DOHH2 (cell line): ENCODE measurements at regions not wholly inside any gene's neighbourhood (a gene's known extent, or its start where the extent isn't known, plus 50 kb on each side); places are given as distances from the start of the nearest gene placed in this dataset.

Source experiments
- H3F3A ChIP-seq: fragments of 200-600 bp; sonication (generic), shearing (Covaris generic); 2 replicates; pipeline ENCODE4 v1.6.0; 2016; ENCODE audit warnings: antibody characterized with exemption, mild to moderate bottlenecking; ENCODE audit not compliant: control insufficient read depth, insufficient read depth
- H3K27ac ChIP-seq: fragments of 200-600 bp; sonication (generic); 2 replicates; pipeline ENCODE4 v1.5.1; 2014; ENCODE audit warnings: low read depth, mild to moderate bottlenecking, low read length, moderate library complexity
- H3K27me3 ChIP-seq: fragments of 200-600 bp; sonication (generic); 2 replicates; pipeline ENCODE4 v1.6.1; 2014; ENCODE audit warnings: mild to moderate bottlenecking, low read length, mixed read lengths; ENCODE audit not compliant: control insufficient read depth
- H3K36me3 ChIP-seq: fragments of 200-600 bp; sonication (generic); 2 replicates; pipeline ENCODE4 v1.6.1; 2014; ENCODE audit warnings: mild to moderate bottlenecking, low read length, moderate library complexity, mixed read lengths; ENCODE audit not compliant: control insufficient read depth
- H3K4me1 ChIP-seq: fragments of 200-600 bp; sonication (generic); 2 replicates; pipeline ENCODE4 v1.6.1; 2014; ENCODE audit warnings: mild to moderate bottlenecking, low read length, mixed read lengths; ENCODE audit not compliant: control insufficient read depth
- H3K4me2 ChIP-seq: fragments of 200-600 bp; sonication (generic); 2 replicates; pipeline ENCODE4 v1.6.0; 2014; ENCODE audit warnings: mild to moderate bottlenecking, low read length, moderate library complexity
- H3K4me3 ChIP-seq: fragments of 200-600 bp; sonication (generic); 2 replicates; pipeline ENCODE4 v1.5.1; 2014; ENCODE audit warnings: mild to moderate bottlenecking, low read length, mixed read lengths
- H3K79me2 ChIP-seq: fragments of 200-600 bp; sonication (generic); 2 replicates; pipeline ENCODE4 v1.6.1; 2014; ENCODE audit warnings: mild to moderate bottlenecking, low read length, mixed read lengths; ENCODE audit not compliant: control insufficient read depth
- H3K9me2 ChIP-seq: fragments of 200-600 bp; sonication (generic); replicated peaks from 2 replicates; pipeline ENCODE4 v1.6.1; 2014; ENCODE audit warnings: mild to moderate bottlenecking, low read length, mixed read lengths; ENCODE audit not compliant: control insufficient read depth
- H3K9me3 ChIP-seq: fragments of 200-600 bp; sonication (generic); 2 replicates; pipeline ENCODE4 v1.6.1; 2014; ENCODE audit warnings: antibody characterized with exemption, low read length, mixed read lengths; ENCODE audit not compliant: control insufficient read depth, insufficient read depth
- H4K20me1 ChIP-seq: fragments of 200-600 bp; sonication (generic); 2 replicates; pipeline ENCODE4 v1.6.0; 2014; ENCODE audit warnings: low read depth, mild to moderate bottlenecking, antibody characterized with exemption, low read length, moderate library complexity; ENCODE audit not compliant: control insufficient read depth, insufficient read depth
- EZH2phosphoT487 ChIP-seq: fragments of 200-600 bp; sonication (generic); IDR thresholded peaks from 2 replicates; pipeline ENCODE4 v1.6.1; 2017; ENCODE audit warnings: borderline replicate concordance, mild to moderate bottlenecking, antibody characterized with exemption, low read length, moderate library complexity, mixed read lengths
- TF ChIP-seq, protein P1 (sequence below): fragments of 200-600 bp; sonication (generic); IDR thresholded peaks from one replicate; pipeline ENCODE4 v1.5.1; 2014; ENCODE audit warnings: antibody characterized with exemption, mild to moderate bottlenecking, low read depth, low read length; ENCODE audit not compliant: poor library complexity, severe bottlenecking

DNA sequence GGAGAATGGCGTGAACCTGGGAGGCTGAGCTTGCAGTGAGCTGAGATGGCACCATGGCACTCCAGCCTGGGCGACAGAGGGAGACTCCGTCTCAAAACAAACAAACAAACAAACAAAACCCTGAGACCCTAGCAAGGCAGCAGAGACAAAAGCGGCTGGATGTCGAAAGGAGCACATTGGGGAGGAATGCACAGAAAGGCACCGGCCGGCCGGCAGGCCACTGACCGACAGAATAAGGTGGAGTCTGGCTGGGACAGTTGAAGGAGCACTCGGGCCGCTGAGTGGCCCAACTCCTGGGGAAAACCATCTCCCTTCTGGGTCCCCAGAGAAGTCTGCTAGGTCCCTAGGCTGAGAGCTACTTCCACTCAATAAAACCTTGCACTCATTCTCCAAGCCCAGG lies 256.2 kb downstream of the KIF21A start:
- Histone ChIP-seq H3K9me3 (no peaks in the 10 kb centered on the region), H3K79me2 (no peaks in the 10 kb centered on the region), H3K36me3 (no peaks in the 10 kb centered on the region), H3K4me2 (no peak overlapping the region), H3K4me3 (no peak overlapping the region), H3K27me3 (no peaks in the 10 kb centered on the region), H3F3A (no peaks in the 10 kb centered on the region), H3K9me2 (no peaks in the 10 kb centered on the region), H3K27ac (no peak overlapping the region), H3K4me1 (no peaks in the 10 kb centered on the region), H4K20me1 (no peaks in the 10 kb centered on the region)
- no peak for TF ChIP-seq EZH2phosphoT487
- TF ChIP-seq, protein P1, sequence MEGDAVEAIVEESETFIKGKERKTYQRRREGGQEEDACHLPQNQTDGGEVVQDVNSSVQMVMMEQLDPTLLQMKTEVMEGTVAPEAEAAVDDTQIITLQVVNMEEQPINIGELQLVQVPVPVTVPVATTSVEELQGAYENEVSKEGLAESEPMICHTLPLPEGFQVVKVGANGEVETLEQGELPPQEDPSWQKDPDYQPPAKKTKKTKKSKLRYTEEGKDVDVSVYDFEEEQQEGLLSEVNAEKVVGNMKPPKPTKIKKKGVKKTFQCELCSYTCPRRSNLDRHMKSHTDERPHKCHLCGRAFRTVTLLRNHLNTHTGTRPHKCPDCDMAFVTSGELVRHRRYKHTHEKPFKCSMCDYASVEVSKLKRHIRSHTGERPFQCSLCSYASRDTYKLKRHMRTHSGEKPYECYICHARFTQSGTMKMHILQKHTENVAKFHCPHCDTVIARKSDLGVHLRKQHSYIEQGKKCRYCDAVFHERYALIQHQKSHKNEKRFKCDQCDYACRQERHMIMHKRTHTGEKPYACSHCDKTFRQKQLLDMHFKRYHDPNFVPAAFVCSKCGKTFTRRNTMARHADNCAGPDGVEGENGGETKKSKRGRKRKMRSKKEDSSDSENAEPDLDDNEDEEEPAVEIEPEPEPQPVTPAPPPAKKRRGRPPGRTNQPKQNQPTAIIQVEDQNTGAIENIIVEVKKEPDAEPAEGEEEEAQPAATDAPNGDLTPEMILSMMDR: no peak

DNA sequence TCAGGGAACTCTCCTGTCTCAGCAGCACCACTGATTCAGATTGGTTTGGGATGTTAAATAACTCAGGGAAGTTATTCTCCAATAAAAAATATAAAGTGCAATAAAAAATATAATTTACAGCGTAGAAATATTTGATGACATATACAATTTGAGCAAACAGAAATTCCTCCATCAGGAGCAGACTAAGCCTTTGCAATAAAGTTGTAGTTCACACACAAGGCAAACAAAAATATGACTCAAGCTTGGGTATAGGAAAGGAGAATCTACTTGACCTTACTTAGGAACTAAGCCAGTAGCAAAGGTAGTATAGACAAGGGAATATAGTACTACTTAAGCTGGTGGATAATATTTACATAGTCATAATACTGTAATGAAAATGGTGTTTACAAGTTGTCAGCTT lies 264.1 kb downstream of the KIF21A start:
- no peak overlapping the region for H3K4me3 ChIP-seq
- H3K9me3 ChIP-seq: no peaks in the 10 kb centered on the region
- H3K27me3 ChIP-seq: no peaks in the 10 kb centered on the region
- H3K79me2 ChIP-seq: no peaks in the 10 kb centered on the region
- H3K36me3 ChIP-seq: no peaks in the 10 kb centered on the region
- H3K4me2 ChIP-seq: no peak overlapping the region
- H4K20me1 ChIP-seq: no peaks in the 10 kb centered on the region
- no peak overlapping the region for H3K27ac ChIP-seq
- TF ChIP-seq EZH2phosphoT487: no peak
- TF ChIP-seq, protein P1: no peak
- no peaks in the 10 kb centered on the region for H3F3A ChIP-seq
- no peaks in the 10 kb centered on the region for H3K4me1 ChIP-seq
- no peaks in the 10 kb centered on the region for H3K9me2 ChIP-seq

DNA sequence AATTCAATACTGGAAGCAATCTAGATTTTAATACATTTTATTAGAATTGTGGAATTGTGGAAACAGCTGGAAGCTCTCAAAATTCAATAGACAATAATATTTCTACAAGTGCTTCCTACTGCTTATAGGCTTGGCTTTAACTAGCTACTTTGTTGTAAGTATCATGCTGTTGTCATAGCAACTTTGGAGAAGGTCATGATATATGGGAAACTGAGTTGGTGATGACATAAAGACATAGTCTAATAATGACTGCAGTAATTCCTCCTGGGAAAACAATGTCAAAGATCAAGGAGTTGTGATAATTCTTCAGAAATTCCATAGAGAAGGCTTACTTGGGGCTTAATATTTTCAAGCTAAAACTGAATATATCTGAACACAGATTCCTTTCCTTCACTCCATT lies 266.6 kb downstream of the KIF21A start:
- H3K79me2 ChIP-seq: no peaks in the 10 kb centered on the region
- no peak overlapping the region for H3K4me2 ChIP-seq
- no peak overlapping the region for H3K4me3 ChIP-seq
- no peaks in the 10 kb centered on the region for H3K4me1 ChIP-seq
- no peaks in the 10 kb centered on the region for H4K20me1 ChIP-seq
- no peak for TF ChIP-seq EZH2phosphoT487
- TF ChIP-seq, protein P1: no peak
- H3K9me2 ChIP-seq: no peaks in the 10 kb centered on the region
- no peaks in the 10 kb centered on the region for H3K36me3 ChIP-seq
- no peaks in the 10 kb centered on the region for H3K9me3 ChIP-seq
- no peak overlapping the region for H3K27ac ChIP-seq
- H3F3A ChIP-seq: no peaks in the 10 kb centered on the region
- no peaks in the 10 kb centered on the region for H3K27me3 ChIP-seq

DNA sequence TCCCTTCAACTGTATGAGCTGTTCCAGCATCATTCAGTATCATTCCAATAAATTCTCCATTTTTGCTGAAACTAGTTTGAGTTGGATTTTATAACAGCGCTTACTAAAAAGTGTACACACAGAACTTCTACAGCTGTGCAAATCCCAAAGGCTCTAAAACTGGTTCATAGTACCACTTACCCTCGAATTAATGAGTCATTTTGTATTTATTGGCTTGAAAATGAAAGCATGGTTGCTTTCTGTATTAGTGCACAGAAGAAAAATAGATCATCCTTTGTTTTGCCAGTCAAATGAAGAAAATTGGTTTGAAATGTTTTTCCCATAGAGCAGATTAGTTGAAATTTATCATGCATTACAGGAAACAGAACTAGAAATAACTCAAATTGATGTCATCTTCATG lies 268.3 kb upstream of the CPNE8 start:
- Histone ChIP-seq H3K79me2 (no peaks in the 10 kb centered on the region), H3K4me1 (no peaks in the 10 kb centered on the region), H3F3A (no peaks in the 10 kb centered on the region), H3K9me3 (no peaks in the 10 kb centered on the region), H3K27ac (no peak overlapping the region), H3K36me3 (no peaks in the 10 kb centered on the region), H3K4me3 (no peak overlapping the region), H3K9me2 (no peaks in the 10 kb centered on the region), H3K27me3 (no peaks in the 10 kb centered on the region), H4K20me1 (no peaks in the 10 kb centered on the region), H3K4me2 (no peak overlapping the region)
- no peak for TF ChIP-seq EZH2phosphoT487
- TF ChIP-seq, protein P1: no peak
